ENCODE measurements at regions not wholly inside any gene's neighbourhood (a gene's known extent, or its start where the extent isn't known, plus 50 kb on each side); places are given as distances from the start of the nearest gene placed in this dataset.

- H3K27ac ChIP-seq: no peak overlapping the region
- peaks cover 2% of the 10 kb centered on the region for H3K4me1 ChIP-seq
- H3K36me3 ChIP-seq (ENCODE audit: control insufficient read depth, insufficient read depth, low read length): no peaks in the 10 kb centered on the region
- H3K4me3 ChIP-seq (ENCODE audit: low read depth, low read length): no peak overlapping the region
- no peak for TF ChIP-seq CTCF (IDR thresholded peaks at IDR 0.05)
- no peaks in the 10 kb centered on the region for H3K9me3 ChIP-seq (ENCODE audit: control insufficient read depth, low read length)
- no peak overlapping the region for H2AFZ ChIP-seq
- no peaks in the 10 kb centered on the region for H3K27me3 ChIP-seq (ENCODE audit: control insufficient read depth, insufficient read depth, low read length)
- no peaks in the 10 kb centered on the region for H3K79me2 ChIP-seq
- no peak overlapping the region for H3K4me2 ChIP-seq (ENCODE audit: low read length)
- no peak overlapping the region for H3K9ac ChIP-seq
These were observed 127.1 kb downstream of the EHF start for GRCh38 chr11:34748036-34748435.

DNA sequence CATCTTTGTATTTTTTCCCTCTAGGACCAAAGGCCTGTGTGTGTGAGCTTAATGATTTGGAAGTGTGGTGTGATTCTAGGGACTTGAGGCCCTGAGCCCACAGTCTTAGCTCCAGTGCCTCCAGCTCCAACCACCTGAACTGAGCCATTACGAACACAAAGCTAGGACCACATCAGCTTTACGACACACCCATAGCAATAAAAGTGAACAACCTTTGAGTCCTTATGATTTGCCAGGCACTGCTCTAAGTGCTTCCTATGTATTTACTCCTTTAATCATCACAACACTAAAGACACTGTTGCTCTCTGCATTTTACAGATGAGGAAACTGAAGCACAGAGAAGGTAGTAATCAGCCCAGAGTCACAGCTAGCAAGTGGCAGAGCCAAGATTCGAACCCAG lies 126.4 kb downstream of the EHF start:
- TF ChIP-seq CTCF (IDR thresholded peaks at IDR 0.05): no peak
- H3K4me1 ChIP-seq: peaks cover 2% of the 10 kb centered on the region

DNA sequence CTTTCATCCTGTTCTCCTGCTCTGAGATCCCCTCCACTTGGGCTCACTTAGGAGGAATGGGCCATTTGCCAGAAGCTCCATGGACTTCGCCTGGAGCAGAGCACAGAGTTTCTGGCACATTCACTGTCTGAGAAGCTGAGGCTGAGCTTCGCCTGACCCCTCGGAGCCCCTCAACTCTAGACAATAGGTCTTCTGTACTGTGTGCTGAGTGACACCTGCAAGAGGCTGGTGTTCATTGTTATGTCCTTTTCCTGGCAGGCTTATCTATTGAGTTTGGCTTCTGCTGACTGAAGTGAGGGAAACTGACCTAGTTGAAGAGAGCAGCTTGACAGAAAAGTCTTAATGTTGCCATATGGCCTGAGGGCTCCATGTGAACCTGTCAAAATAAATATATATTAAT lies 124.3 kb downstream of the EHF start:
- no peak overlapping the region for H3K9ac ChIP-seq
- no peaks in the 10 kb centered on the region for H3K79me2 ChIP-seq
- no peaks in the 10 kb centered on the region for H3K36me3 ChIP-seq (ENCODE audit: control insufficient read depth, insufficient read depth, low read length)
- H3K27ac ChIP-seq: no peak overlapping the region
- no peaks in the 10 kb centered on the region for H3K9me3 ChIP-seq (ENCODE audit: control insufficient read depth, low read length)
- TF ChIP-seq CTCF (IDR thresholded peaks at IDR 0.05): no peak
- H3K27me3 ChIP-seq (ENCODE audit: control insufficient read depth, insufficient read depth, low read length): no peaks in the 10 kb centered on the region
- no peak overlapping the region for H3K4me2 ChIP-seq (ENCODE audit: low read length)
- H3K4me3 ChIP-seq (ENCODE audit: low read depth, low read length): no peak overlapping the region
- H2AFZ ChIP-seq: no peak overlapping the region
- H3K4me1 ChIP-seq: no peaks in the 10 kb centered on the region

More for the DNA sequence above, 126.4 kb downstream of the EHF start:
- Histone ChIP-seq H3K9me3 (ENCODE audit: control insufficient read depth, low read length) (no peaks in the 10 kb centered on the region), H3K4me3 (ENCODE audit: low read depth, low read length) (no peak overlapping the region), H3K9ac (no peak overlapping the region), H3K27ac (no peak overlapping the region), H3K27me3 (ENCODE audit: control insufficient read depth, insufficient read depth, low read length) (no peaks in the 10 kb centered on the region), H3K36me3 (ENCODE audit: control insufficient read depth, insufficient read depth, low read length) (no peaks in the 10 kb centered on the region), H2AFZ (no peak overlapping the region), H3K79me2 (no peaks in the 10 kb centered on the region), H3K4me2 (ENCODE audit: low read length) (no peak overlapping the region)

- Histone ChIP-seq H3K4me3 (ENCODE audit: low read depth, low read length) (no peak overlapping the region), H3K9me3 (ENCODE audit: control insufficient read depth, low read length) (no peaks in the 10 kb centered on the region), H3K4me2 (ENCODE audit: low read length) (no peak overlapping the region), H2AFZ (no peak overlapping the region), H3K27me3 (ENCODE audit: control insufficient read depth, insufficient read depth, low read length) (no peaks in the 10 kb centered on the region), H3K27ac (no peak overlapping the region), H3K79me2 (no peaks in the 10 kb centered on the region), H3K9ac (no peak overlapping the region), H3K4me1 (no peaks in the 10 kb centered on the region), H3K36me3 (ENCODE audit: control insufficient read depth, insufficient read depth, low read length) (no peaks in the 10 kb centered on the region)
- TF ChIP-seq CTCF (IDR thresholded peaks at IDR 0.05): no peak
These were observed 123.6 kb downstream of the EHF start for GRCh38 chr11:34744511-34744910.

DNA sequence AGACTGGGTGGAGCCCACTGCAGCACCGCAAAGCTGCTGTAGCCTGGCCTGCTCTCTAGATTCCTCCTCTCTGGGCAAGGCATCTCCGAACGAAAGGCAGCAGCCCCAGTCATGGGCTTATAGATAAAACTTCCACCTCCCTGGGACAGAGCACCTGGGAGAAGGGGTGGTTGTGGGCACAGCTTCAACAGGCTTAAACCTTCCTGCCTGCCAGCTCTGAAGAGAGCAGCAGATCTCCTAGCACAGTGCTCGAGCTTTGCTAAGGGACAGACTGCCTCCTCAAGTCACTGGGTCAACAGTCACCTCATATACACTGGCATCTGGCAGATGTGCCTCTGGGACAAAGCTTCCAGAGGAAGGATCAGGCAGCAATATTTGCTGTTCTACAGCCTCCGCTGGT lies 117.3 kb downstream of the EHF start:
- H3K36me3 ChIP-seq (ENCODE audit: control insufficient read depth, insufficient read depth, low read length): no peaks in the 10 kb centered on the region
- H3K79me2 ChIP-seq: no peaks in the 10 kb centered on the region
- TF ChIP-seq CTCF (IDR thresholded peaks at IDR 0.05): no peak
- no peak overlapping the region for H3K4me2 ChIP-seq (ENCODE audit: low read length)
- H3K27me3 ChIP-seq (ENCODE audit: control insufficient read depth, insufficient read depth, low read length): no peaks in the 10 kb centered on the region
- no peak overlapping the region for H2AFZ ChIP-seq
- no peak overlapping the region for H3K9ac ChIP-seq
- no peak overlapping the region for H3K27ac ChIP-seq
- no peaks in the 10 kb centered on the region for H3K4me1 ChIP-seq
- H3K4me3 ChIP-seq (ENCODE audit: low read depth, low read length): no peak overlapping the region
- no peaks in the 10 kb centered on the region for H3K9me3 ChIP-seq (ENCODE audit: control insufficient read depth, low read length)
